HG03457 (cell line): ENCODE measurements at regions not wholly inside any gene's neighbourhood (a gene's known extent, or its start where the extent isn't known, plus 50 kb on each side); places are given as distances from the start of the nearest gene placed in this dataset.

Source experiments
- ATAC-seq: cut with Tn5 transposase; IDR thresholded peaks from one replicate; pipeline ENCODE4 v1.9.1; 2021; ENCODE audit warnings: moderate number of reproducible peaks; ENCODE audit not compliant: unreplicated experiment

- no peak for ATAC-seq
These were observed 337.6 kb upstream of the SLC10A2 start for GRCh38 chr13:103403814-103404213.

- ATAC-seq = no peak
These were observed 337.0 kb upstream of the SLC10A2 start for GRCh38 chr13:103403148-103403740.

- ATAC-seq = no peak
These were observed 328.9 kb upstream of the SLC10A2 start for GRCh38 chr13:103395139-103395538.

- no peak for ATAC-seq
These were observed 328.4 kb upstream of the SLC10A2 start for GRCh38 chr13:103394618-103395017.

- ATAC-seq = no peak
These were observed 325.7 kb upstream of the SLC10A2 start for GRCh38 chr13:103391936-103392335.

- ATAC-seq = no peak
These were observed 322.6 kb upstream of the SLC10A2 start for GRCh38 chr13:103388839-103389238.

GRCh38 chr13:103386341-103386740 is 320.1 kb upstream of the SLC10A2 start:
- no peak for ATAC-seq

- ATAC-seq = no peak
These were observed 307.7 kb upstream of the SLC10A2 start for GRCh38 chr13:103373916-103374315.

GRCh38 chr13:103371271-103371670 is 305.1 kb upstream of the SLC10A2 start:
- no peak for ATAC-seq

- ATAC-seq = no peak
These were observed 304.6 kb upstream of the SLC10A2 start for GRCh38 chr13:103370790-103371189.

- no peak for ATAC-seq
These were observed 292.2 kb upstream of the SLC10A2 start for GRCh38 chr13:103358255-103358932.

- ATAC-seq = no peak
These were observed 290.1 kb upstream of the SLC10A2 start for GRCh38 chr13:103356226-103356864.

GRCh38 chr13:103354171-103354570 is 288.0 kb upstream of the SLC10A2 start:
- ATAC-seq = no peak

- no peak for ATAC-seq
These were observed 285.0 kb upstream of the SLC10A2 start for GRCh38 chr13:103351035-103351828.

GRCh38 chr13:103350147-103350546 is 283.9 kb upstream of the SLC10A2 start:
- no peak for ATAC-seq

- ATAC-seq = no peak
These were observed 283.2 kb upstream of the SLC10A2 start for GRCh38 chr13:103349211-103349980.

- ATAC-seq = no peak
These were observed 269.0 kb upstream of the SLC10A2 start for GRCh38 chr13:103335241-103335640.

GRCh38 chr13:103331924-103332323 is 265.7 kb upstream of the SLC10A2 start:
- ATAC-seq = no peak

- ATAC-seq = no peak
These were observed 262.7 kb upstream of the SLC10A2 start for GRCh38 chr13:103328899-103329298.

- ATAC-seq = no peak
These were observed 260.1 kb upstream of the SLC10A2 start for GRCh38 chr13:103326326-103326725.

GRCh38 chr13:103325672-103326071 is 259.5 kb upstream of the SLC10A2 start:
- no peak for ATAC-seq
